Keratinocyte (primary cell): ENCODE measurements at regions not wholly inside any gene's neighbourhood (a gene's known extent, or its start where the extent isn't known, plus 50 kb on each side); places are given as distances from the start of the nearest gene placed in this dataset.

ENCODE experiments used
- DNase-seq: peaks from one replicate; pipeline ENCODE4 v3.0.0-alpha.2; 2011; ENCODE audit warnings: low read depth, missing footprints, low spot score
- FAIRE-seq: peaks from 2 replicates; lab custom pipeline; 2011; peaks lifted over from hg19 to GRCh38; lab: Jason Lieb, UNC
- H2AFZ ChIP-seq: 2 replicates; pipeline ENCODE4 v1.6.0; 2012; ENCODE audit warnings: low read length, control low read depth, inconsistent platforms; ENCODE audit not compliant: control insufficient read depth
- H3K27ac ChIP-seq: 2 replicates; pipeline ENCODE4 v1.5.1; 2011; ENCODE audit warnings: low read length; ENCODE audit not compliant: control insufficient read depth, insufficient read depth
- H3K27me3 ChIP-seq: 3 replicates; pipeline ENCODE4 v1.6.0; 2011; ENCODE audit warnings: low read length; ENCODE audit not compliant: control insufficient read depth, insufficient read depth; ENCODE audit errors: extremely low read depth
- H3K36me3 ChIP-seq, 2 experiments: 2 replicates in 1 of 2; 3 replicates in 1 of 2; pipeline ENCODE4 v1.5.1; 2011; ENCODE audit warnings: low read length in 2 of 2, mild to moderate bottlenecking in 1 of 2; ENCODE audit not compliant: control insufficient read depth in 2 of 2, insufficient read depth in 2 of 2; ENCODE audit errors: extremely low read depth in 1 of 2
- H3K4me1 ChIP-seq: 3 replicates; pipeline ENCODE4 v1.5.1; 2011; ENCODE audit warnings: low read length; ENCODE audit not compliant: control insufficient read depth, insufficient read depth; ENCODE audit errors: extremely low read depth
- H3K4me2 ChIP-seq: 3 replicates; pipeline ENCODE4 v1.6.0; 2011; ENCODE audit warnings: low read depth, low read length; ENCODE audit not compliant: control insufficient read depth, insufficient read depth; ENCODE audit errors: extremely low read depth
- H3K4me3 ChIP-seq, 3 experiments: fragments of 200-600 bp in 1 of 3; sonication (generic) in 1 of 3; 2 replicates in 2 of 3; 3 replicates in 1 of 3; pipeline ENCODE4 v1.5.1; 2011 to 2016; ENCODE audit warnings: low read length in 3 of 3, mild to moderate bottlenecking in 3 of 3, control low read depth in 2 of 3, inconsistent platforms in 1 of 3, low read depth in 1 of 3, mixed read lengths in 1 of 3, mixed run types in 1 of 3, moderate library complexity in 1 of 3; ENCODE audit not compliant: control insufficient read depth in 2 of 3, insufficient read depth in 2 of 3; ENCODE audit errors: extremely low read depth in 1 of 3
- H3K79me2 ChIP-seq: 2 replicates; pipeline ENCODE4 v1.6.0; 2012; ENCODE audit warnings: low read length; ENCODE audit not compliant: control insufficient read depth, insufficient read depth
- H3K9ac ChIP-seq: 3 replicates; pipeline ENCODE4 v1.6.0; 2011; ENCODE audit warnings: low read length; ENCODE audit not compliant: control insufficient read depth, insufficient read depth; ENCODE audit errors: extremely low read depth
- H3K9me1 ChIP-seq: 3 replicates; pipeline ENCODE4 v1.6.0; 2011; ENCODE audit warnings: low read length; ENCODE audit not compliant: control insufficient read depth, insufficient read depth; ENCODE audit errors: extremely low read depth
- H3K9me3 ChIP-seq: 2 replicates; pipeline ENCODE4 v1.5.1; 2012; ENCODE audit warnings: low read depth, low read length; ENCODE audit not compliant: control insufficient read depth
- H4K20me1 ChIP-seq: 3 replicates; pipeline ENCODE4 v1.6.0; 2011; ENCODE audit warnings: low read length; ENCODE audit not compliant: control insufficient read depth, insufficient read depth; ENCODE audit errors: extremely low read depth
- CTCF ChIP-seq, 3 experiments: IDR thresholded peaks in 1 of 3; conservative IDR thresholded peaks in 1 of 3; optimal IDR thresholded peaks in 1 of 3; 2 replicates in 2 of 3; 3 replicates in 1 of 3; pipeline versions ENCODE3 to v1.5.1; 2011; ENCODE audit warnings: low read length in 3 of 3, mild to moderate bottlenecking in 3 of 3, moderate library complexity in 2 of 3, control low read depth in 1 of 3, inconsistent platforms in 1 of 3; ENCODE audit not compliant: insufficient read depth in 2 of 3; ENCODE audit errors: extremely low read depth in 1 of 3
- EZH2 ChIP-seq: IDR thresholded peaks from one replicate; pipeline ENCODE4 v1.6.1; 2012; ENCODE audit warnings: inconsistent platforms, mild to moderate bottlenecking, low read length, moderate library complexity
- dilution Hi-C: fragments of 300-500 bp; cut with MboI; formaldehyde crosslinking; loops from one replicate; pipeline ENCODE4 v1.7.0; 2020; ENCODE audit warnings: low sequenced_read_pairs; ENCODE audit not compliant: extremely low pct_ligation_motif_present

GRCh38 chr15:77544162-77544561 lies 88.5 kb downstream of the LINGO1 start:
- dilution Hi-C loops, result no loop called here
- Histone ChIP-seq H3K9me3 (no peaks in the 10 kb centered on the region), H3K9me1 (no peaks in the 10 kb centered on the region), H3K4me3 (no peak overlapping the region), H3K36me3 (no peaks in the 10 kb centered on the region), H3K4me2 (no peak overlapping the region), H4K20me1 (no peaks in the 10 kb centered on the region), H3K4me1 (peaks cover 9% of the 10 kb centered on the region), H3K27ac (no peak overlapping the region), H3K9ac (no peak overlapping the region), H2AFZ (no peak overlapping the region), H3K27me3 (peaks cover 3% of the 10 kb centered on the region), H3K79me2 (no peaks in the 10 kb centered on the region)
- no peak for DNase-seq
- TF ChIP-seq EZH2, result no peak
- TF ChIP-seq CTCF (optimal IDR thresholded peaks at IDR 0.05 in 1 of 3, IDR thresholded peaks at IDR 0.05 in 1 of 3, conservative IDR thresholded peaks at IDR 0.05 in 1 of 3; ENCODE audit: extremely low read depth in 1 of 3, insufficient read depth in 2 of 3, low read length in 3 of 3), result no peak
- FAIRE-seq, result no peak

GRCh38 chr15:77543159-77543882 lies 89.4 kb downstream of the LINGO1 start:
- dilution Hi-C loops, result no loop called here

More at GRCh38 chr15:77543159-77543882, 89.4 kb downstream of the LINGO1 start:
- Histone ChIP-seq H4K20me1 (no peaks in the 10 kb centered on the region), H3K9me1 (no peaks in the 10 kb centered on the region), H3K4me3 (peak overlapping the region; percentile 39 to 70 (median 63)), H3K4me1 (peaks cover 9% of the 10 kb centered on the region), H3K27ac (peak overlapping the region; percentile 36), H2AFZ (peak overlapping the region; percentile 97), H3K36me3 (no peaks in the 10 kb centered on the region), H3K9ac (peak overlapping the region; percentile 74), H3K9me3 (no peaks in the 10 kb centered on the region), H3K4me2 (peak overlapping the region; percentile 91), H3K27me3 (peaks cover 3% of the 10 kb centered on the region), H3K79me2 (no peaks in the 10 kb centered on the region)
- DNase-seq (peak; percentile 25), FAIRE-seq (no peak)
- TF ChIP-seq EZH2 (no peak), CTCF (optimal IDR thresholded peaks at IDR 0.05 in 1 of 3, IDR thresholded peaks at IDR 0.05 in 1 of 3, conservative IDR thresholded peaks at IDR 0.05 in 1 of 3; ENCODE audit: extremely low read depth in 1 of 3, insufficient read depth in 2 of 3, low read length in 3 of 3) (peak; percentile 70 to 99 (median 98))
